Choroid plexus epithelial cell (primary cell): ENCODE measurements at regions not wholly inside any gene's neighbourhood (a gene's known extent, or its start where the extent isn't known, plus 50 kb on each side); places are given as distances from the start of the nearest gene placed in this dataset.

Experiments
- DNase-seq: peaks from one replicate; pipeline ENCODE4 v3.0.0-alpha.2; 2010; ENCODE audit warnings: low read depth
- H3K4me3 ChIP-seq: 2 replicates; pipeline ENCODE4 v1.5.1; 2011; ENCODE audit warnings: low read depth, mild to moderate bottlenecking, control low read depth, low read length, moderate library complexity
- CTCF ChIP-seq: conservative IDR thresholded peaks from 2 replicates; pipeline ENCODE4 v1.5.1; 2011; ENCODE audit warnings: low read depth, mild to moderate bottlenecking, control low read depth, inconsistent platforms, low read length, moderate library complexity

GRCh38 chr15:24733659-24734058 lies 58.1 kb downstream of the NPAP1 start:
- DNase-seq, result no peak
- TF ChIP-seq CTCF, result no peak
- H3K4me3 ChIP-seq, result no peak overlapping the region

DNA sequence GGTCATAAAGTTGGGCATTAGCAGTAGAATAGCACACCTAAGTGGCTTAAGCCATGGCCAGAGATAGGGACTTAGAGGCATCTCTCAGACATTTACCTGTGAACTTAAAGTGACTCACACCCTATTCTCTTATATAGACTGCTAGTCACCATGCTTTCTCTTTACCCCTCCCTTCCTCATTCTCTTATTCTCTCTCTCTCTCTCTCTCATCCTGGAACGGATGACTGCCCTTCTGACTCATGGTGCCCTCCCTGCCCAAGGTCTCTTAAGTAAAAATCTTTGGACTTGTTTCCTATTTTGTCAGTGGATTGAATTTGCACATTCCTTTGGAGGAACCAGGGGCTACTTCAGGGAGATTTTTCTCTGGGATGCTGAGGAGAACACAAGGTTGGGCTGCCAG lies 58.8 kb downstream of the NPAP1 start:
- DNase-seq, result no peak
- no peak overlapping the region for H3K4me3 ChIP-seq
- TF ChIP-seq CTCF, result no peak

GRCh38 chr15:24745290-24745689 lies 69.7 kb downstream of the NPAP1 start:
- DNase-seq, result no peak
- no peak overlapping the region for H3K4me3 ChIP-seq
- no peak for TF ChIP-seq CTCF

GRCh38 chr15:24746094-24746493 lies 70.5 kb downstream of the NPAP1 start:
- TF ChIP-seq CTCF, result no peak
- DNase-seq, result no peak
- no peak overlapping the region for H3K4me3 ChIP-seq

GRCh38 chr15:24747376-24747775 lies 71.8 kb downstream of the NPAP1 start:
- TF ChIP-seq CTCF, result no peak
- DNase-seq, result no peak
- H3K4me3 ChIP-seq, result no peak overlapping the region

DNA sequence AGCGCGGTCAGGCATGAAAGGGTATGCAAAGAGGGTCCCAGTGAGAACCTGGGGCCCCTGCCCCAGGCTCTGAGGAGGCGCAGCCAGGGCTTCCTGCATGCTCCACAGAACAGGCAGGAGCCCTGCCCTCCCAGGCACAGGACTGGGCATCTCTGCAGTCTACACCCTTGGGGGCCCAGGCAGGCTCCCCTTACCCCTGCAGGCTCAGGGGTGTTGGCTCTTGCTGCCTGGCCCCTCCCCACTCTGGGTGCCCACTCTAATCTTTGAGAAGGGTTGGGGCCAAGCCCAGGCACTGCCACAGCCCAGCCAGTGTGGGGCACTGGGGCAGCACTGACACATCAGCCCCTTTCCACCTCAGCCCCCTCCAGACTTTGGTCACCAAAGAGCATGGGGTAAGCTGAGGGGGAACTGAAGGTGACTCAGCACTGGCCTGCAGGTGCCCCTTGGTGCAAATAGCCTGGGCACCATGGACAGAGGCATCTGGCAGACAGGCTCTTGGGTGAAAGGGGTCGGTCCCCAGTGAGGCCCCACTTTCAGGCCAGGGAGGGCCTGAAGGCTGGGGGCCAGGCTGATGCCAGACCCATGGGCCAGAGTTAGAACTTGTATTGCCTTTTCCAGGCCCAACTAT lies 73.4 kb downstream of the NPAP1 start:
- DNase-seq, result no peak
- no peak overlapping the region for H3K4me3 ChIP-seq
- no peak for TF ChIP-seq CTCF

DNA sequence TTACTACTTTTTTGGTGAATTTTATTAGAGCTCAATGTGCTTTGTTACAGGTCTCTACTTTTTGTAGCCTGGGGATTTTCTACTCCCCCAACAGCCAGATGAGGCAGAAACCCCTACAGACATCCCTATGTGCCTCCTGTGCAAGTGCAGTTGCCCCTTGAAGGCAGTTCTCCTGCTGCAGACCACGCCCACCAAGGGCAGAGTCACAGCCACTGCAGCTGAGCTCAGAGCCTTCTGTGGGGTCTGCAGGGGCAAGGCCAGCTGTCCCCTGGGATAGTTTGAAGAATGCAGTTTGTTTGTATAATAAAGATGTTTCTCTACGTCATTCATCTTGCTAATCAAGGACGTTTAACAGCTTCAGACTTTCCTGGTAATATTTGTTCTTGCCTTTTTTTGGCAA lies 76.8 kb downstream of the NPAP1 start:
- DNase-seq, result no peak
- no peak overlapping the region for H3K4me3 ChIP-seq
- no peak for TF ChIP-seq CTCF
